Progenitor cell of endocrine pancreas (in vitro differentiated cells): ENCODE measurements at regions not wholly inside any gene's neighbourhood (a gene's known extent, or its start where the extent isn't known, plus 50 kb on each side); places are given as distances from the start of the nearest gene placed in this dataset.

Experiments
- DNase-seq: peaks from one replicate; pipeline ENCODE4 v3.0.0; 2021; ENCODE audit warnings: low spot score; ENCODE audit not compliant: unreplicated experiment
- H3K27ac Mint-ChIP-seq: 2 replicates; pipeline ENCODE4 v1.8.0; 2021; ENCODE audit warnings: mild to moderate bottlenecking, moderate library complexity, mixed read lengths
- H3K27me3 Mint-ChIP-seq: 2 replicates; pipeline ENCODE4 v1.8.0; 2021; ENCODE audit warnings: mixed read lengths
- H3K36me3 Mint-ChIP-seq: 2 replicates; pipeline ENCODE4 v1.8.0; 2022; ENCODE audit warnings: mixed read lengths; ENCODE audit not compliant: insufficient read depth
- H3K4me1 Mint-ChIP-seq: 2 replicates; pipeline ENCODE4 v1.8.0; 2021; ENCODE audit warnings: low read depth, mixed read lengths
- H3K4me3 Mint-ChIP-seq: 2 replicates; pipeline ENCODE4 v1.8.0; 2021; ENCODE audit warnings: low read depth, mild to moderate bottlenecking, moderate library complexity, mixed read lengths
- H3K9me3 Mint-ChIP-seq: 2 replicates; pipeline ENCODE4 v1.8.0; 2021; ENCODE audit warnings: low read depth, mixed read lengths
- CTCF ChIP-seq: fragments of 200-600 bp; sonication (generic); IDR thresholded peaks from one replicate; pipeline ENCODE4 v1.5.0; 2021; ENCODE audit warnings: antibody characterized with exemption, mild to moderate bottlenecking; ENCODE audit not compliant: unreplicated experiment

GRCh38 chr15:26102365-26102764 lies 239.2 kb upstream of the ATP10A start:
- Mint-ChIP-seq H3K27me3 (peaks cover 13% of the 10 kb centered on the region), H3K4me1 (no peaks in the 10 kb centered on the region), H3K27ac (no peak overlapping the region), H3K36me3 (no peaks in the 10 kb centered on the region), H3K4me3 (no peak overlapping the region), H3K9me3 (no peaks in the 10 kb centered on the region)
- TF ChIP-seq CTCF, result no peak
- DNase-seq, result no peak

GRCh38 chr15:26101443-26101842 lies 238.3 kb upstream of the ATP10A start:
- Mint-ChIP-seq H3K4me1 (peaks cover 7% of the 10 kb centered on the region), H3K4me3 (no peak overlapping the region), H3K27ac (no peak overlapping the region), H3K36me3 (no peaks in the 10 kb centered on the region), H3K9me3 (no peaks in the 10 kb centered on the region), H3K27me3 (peaks cover 17% of the 10 kb centered on the region)
- no peak for TF ChIP-seq CTCF
- no peak for DNase-seq

GRCh38 chr15:26098801-26099200 lies 235.7 kb upstream of the ATP10A start:
- Mint-ChIP-seq H3K27ac (no peak overlapping the region), H3K4me3 (no peak overlapping the region), H3K4me1 (peaks cover 13% of the 10 kb centered on the region), H3K27me3 (peaks cover 27% of the 10 kb centered on the region), H3K9me3 (no peaks in the 10 kb centered on the region), H3K36me3 (no peaks in the 10 kb centered on the region)
- DNase-seq, result no peak
- TF ChIP-seq CTCF, result no peak

GRCh38 chr15:26097216-26097615 lies 234.1 kb upstream of the ATP10A start:
- H3K36me3 Mint-ChIP-seq, result no peaks in the 10 kb centered on the region
- peaks cover 29% of the 10 kb centered on the region for H3K27me3 Mint-ChIP-seq
- DNase-seq, result no peak
- H3K4me3 Mint-ChIP-seq, result no peak overlapping the region
- TF ChIP-seq CTCF, result peak; percentile 14
- H3K9me3 Mint-ChIP-seq, result no peaks in the 10 kb centered on the region
- H3K27ac Mint-ChIP-seq, result no peak overlapping the region
- H3K4me1 Mint-ChIP-seq, result peaks cover 13% of the 10 kb centered on the region

GRCh38 chr15:26096581-26096980 lies 233.5 kb upstream of the ATP10A start:
- no peak for TF ChIP-seq CTCF
- DNase-seq, result no peak
- Mint-ChIP-seq H3K27ac (no peak overlapping the region), H3K4me1 (peaks cover 13% of the 10 kb centered on the region), H3K4me3 (no peak overlapping the region), H3K27me3 (peaks cover 29% of the 10 kb centered on the region), H3K36me3 (no peaks in the 10 kb centered on the region), H3K9me3 (no peaks in the 10 kb centered on the region)
